ENCODE measurements at regions not wholly inside any gene's neighbourhood (a gene's known extent, or its start where the extent isn't known, plus 50 kb on each side); places are given as distances from the start of the nearest gene placed in this dataset.

- TF ChIP-seq POLR2A (IDR thresholded peaks at IDR 0.05; ENCODE audit: low read depth, low read length), result no peak
- TF ChIP-seq TAF1 (IDR thresholded peaks at IDR 0.05; ENCODE audit: borderline replicate concordance, low read depth, low read length), result no peak
Observed at GRCh38 chr13:44243198-44243857, 130.3 kb upstream of the SERP2 start.

Measured in GM12892 (cell line).